H9 (cell line): ENCODE measurements at regions not wholly inside any gene's neighbourhood (a gene's known extent, or its start where the extent isn't known, plus 50 kb on each side); places are given as distances from the start of the nearest gene placed in this dataset.

Source experiments
- DNase-seq: peaks from one replicate; pipeline ENCODE4 v3.0.0-alpha.2; 2017
- H2AFZ ChIP-seq: one replicate; pipeline ENCODE4 v1.6.1; 2013; ENCODE audit warnings: mild to moderate bottlenecking, low read length, control low read depth, moderate library complexity
- H2AK5ac ChIP-seq: 2 replicates; pipeline ENCODE4 v1.6.1; 2013; ENCODE audit warnings: low read length, control low read depth, mixed read lengths; ENCODE audit not compliant: insufficient read length
- H2BK120ac ChIP-seq: one replicate; pipeline ENCODE4 v1.6.1; 2013; ENCODE audit warnings: low read depth, mild to moderate bottlenecking, low read length, control low read depth, inconsistent platforms; ENCODE audit not compliant: poor library complexity, severe bottlenecking
- H2BK12ac ChIP-seq: 2 replicates; pipeline ENCODE4 v1.6.1; 2013; ENCODE audit warnings: low read length, control low read depth, mixed read lengths, low read depth; ENCODE audit not compliant: insufficient read length
- H2BK15ac ChIP-seq: 2 replicates; pipeline ENCODE4 v1.6.1; 2013; ENCODE audit warnings: low read depth, low read length, control low read depth
- H2BK20ac ChIP-seq: one replicate; pipeline ENCODE4 v1.6.1; 2013; ENCODE audit warnings: low read depth, mild to moderate bottlenecking, low read length, control low read depth, inconsistent platforms; ENCODE audit not compliant: poor library complexity, severe bottlenecking
- H2BK5ac ChIP-seq: 2 replicates; pipeline ENCODE4 v1.6.1; 2013; ENCODE audit warnings: low read length, control low read depth, mixed read lengths; ENCODE audit not compliant: insufficient read length
- H3K14ac ChIP-seq: 2 replicates; pipeline ENCODE4 v1.6.1; 2013; ENCODE audit warnings: low read length, control low read depth; ENCODE audit not compliant: insufficient read depth
- H3K18ac ChIP-seq: 2 replicates; pipeline ENCODE4 v1.6.1; 2013; ENCODE audit warnings: low read depth, mild to moderate bottlenecking, mixed read lengths, low read length, control low read depth; ENCODE audit not compliant: insufficient read length
- H3K23ac ChIP-seq: 2 replicates; pipeline ENCODE4 v1.6.1; 2013; ENCODE audit warnings: low read length, control low read depth, mixed read lengths, low read depth; ENCODE audit not compliant: insufficient read length
- H3K23me2 ChIP-seq: 2 replicates; pipeline ENCODE4 v1.6.1; 2013; ENCODE audit warnings: low read depth, mild to moderate bottlenecking, mixed read lengths, low read length, control low read depth; ENCODE audit not compliant: insufficient read length, poor library complexity, severe bottlenecking
- H3K27ac ChIP-seq: 2 replicates; pipeline ENCODE4 v1.5.1; 2013; ENCODE audit warnings: low read length, control low read depth, mixed read lengths, low read depth; ENCODE audit not compliant: insufficient read length
- H3K27me3 ChIP-seq: 2 replicates; pipeline ENCODE4 v1.6.1; 2013; ENCODE audit warnings: low read length, control low read depth, inconsistent platforms; ENCODE audit not compliant: insufficient read depth
- H3K4ac ChIP-seq: 2 replicates; pipeline ENCODE4 v1.6.1; 2013; ENCODE audit warnings: low read depth, mild to moderate bottlenecking, control low read depth, inconsistent platforms, low read length, moderate library complexity
- H3K4me1 ChIP-seq: 2 replicates; pipeline ENCODE4 v1.6.1; 2013; ENCODE audit warnings: low read length, control low read depth, inconsistent platforms; ENCODE audit not compliant: insufficient read depth
- H3K4me2 ChIP-seq: 2 replicates; pipeline ENCODE4 v1.6.1; 2013; ENCODE audit warnings: low read length, control low read depth, mixed read lengths; ENCODE audit not compliant: insufficient read length, insufficient read depth
- H3K56ac ChIP-seq: 2 replicates; pipeline ENCODE4 v1.6.1; 2013; ENCODE audit warnings: low read depth, mild to moderate bottlenecking, mixed read lengths, low read length, control low read depth; ENCODE audit not compliant: insufficient read length
- H3K79me1 ChIP-seq: 2 replicates; pipeline ENCODE4 v1.6.1; 2013; ENCODE audit warnings: low read depth, mild to moderate bottlenecking, moderate library complexity, low read length, control low read depth, inconsistent platforms; ENCODE audit not compliant: insufficient read depth, poor library complexity, severe bottlenecking
- H3K79me2 ChIP-seq: 2 replicates; pipeline ENCODE4 v1.6.1; 2013; ENCODE audit warnings: low read length, control low read depth, inconsistent platforms; ENCODE audit not compliant: insufficient read depth
- H3K9ac ChIP-seq: 2 replicates; pipeline ENCODE4 v1.6.1; 2013; ENCODE audit warnings: low read length, control low read depth, mixed read lengths; ENCODE audit not compliant: insufficient read length; ENCODE audit errors: extremely low read depth
- H3K9me3 ChIP-seq: one replicate; pipeline ENCODE4 v1.6.1; 2013; ENCODE audit warnings: low read depth, low read length, inconsistent platforms; ENCODE audit not compliant: control insufficient read depth
- H3T11ph ChIP-seq: one replicate; pipeline ENCODE4 v1.6.1; 2013; ENCODE audit warnings: mild to moderate bottlenecking, low read length, control low read depth, inconsistent platforms
- H4K20me1 ChIP-seq: one replicate; pipeline ENCODE4 v1.6.1; 2013; ENCODE audit not compliant: control insufficient read depth, insufficient read length, insufficient read depth
- H4K5ac ChIP-seq: 2 replicates; pipeline ENCODE4 v1.6.1; 2013; ENCODE audit warnings: low read depth, mild to moderate bottlenecking, mixed read lengths, low read length, control low read depth; ENCODE audit not compliant: insufficient read length
- H4K8ac ChIP-seq: replicated peaks from 2 replicates; pipeline ENCODE4 v1.6.1; 2013; ENCODE audit warnings: low read length, control low read depth, mixed read lengths, low read depth; ENCODE audit not compliant: insufficient read length
- H4K91ac ChIP-seq: 2 replicates; pipeline ENCODE4 v1.6.1; 2013; ENCODE audit warnings: low read depth, mild to moderate bottlenecking, moderate library complexity, mixed read lengths, low read length, control low read depth; ENCODE audit not compliant: insufficient read length
- H3K27ac Mint-ChIP-seq, 3 experiments: 2 replicates in 2 of 3; 3 replicates in 1 of 3; pipeline ENCODE4 v1.8.0; 2020 to 2021; ENCODE audit warnings: mixed read lengths in 3 of 3, mild to moderate bottlenecking in 1 of 3, moderate library complexity in 1 of 3
- H3K27me3 Mint-ChIP-seq: 2 replicates; pipeline ENCODE4 v1.8.0; 2021; ENCODE audit warnings: low read depth, mild to moderate bottlenecking, moderate library complexity, mixed read lengths
- H3K36me3 Mint-ChIP-seq, 3 experiments: 2 replicates in 2 of 3; 3 replicates in 1 of 3; pipeline ENCODE4 v1.8.0; 2020 to 2021; ENCODE audit warnings: low read depth in 3 of 3, mixed read lengths in 3 of 3; ENCODE audit not compliant: insufficient read depth in 1 of 3
- H3K4me1 Mint-ChIP-seq, 2 experiments: 2 replicates each; pipeline ENCODE4 v1.8.0; 2020; ENCODE audit warnings: mixed read lengths in 2 of 2
- H3K4me3 Mint-ChIP-seq, 2 experiments: 2 replicates in 1 of 2; 3 replicates in 1 of 2; pipeline ENCODE4 v1.8.0; 2020 to 2021; ENCODE audit warnings: mild to moderate bottlenecking in 2 of 2, mixed read lengths in 2 of 2, moderate library complexity in 1 of 2
- H3K9me3 Mint-ChIP-seq, 2 experiments: 2 replicates in 1 of 2; 3 replicates in 1 of 2; pipeline ENCODE4 v1.8.0; 2020; ENCODE audit warnings: mild to moderate bottlenecking in 2 of 2, mixed read lengths in 2 of 2, moderate library complexity in 1 of 2
- CTCF ChIP-seq: fragments of 200-600 bp; sonication (generic); conservative IDR thresholded peaks from 3 replicates; pipeline ENCODE4 v1.8.0; 2021; ENCODE audit warnings: antibody characterized with exemption, mild to moderate bottlenecking
- WGBS: extraction: QIAGEN DNeasy Blood & Tissue Kit; methylation state at CpG from one replicate; pipeline ENCODE4 v1.1.7; 2013; ENCODE audit warnings: missing lambda C conversion rate, low lambda C conversion rate, mixed read lengths; ENCODE audit not compliant: insufficient read length; ENCODE audit errors: extremely low coverage; 5-methylcytosine and 5-hydroxymethylcytosine counted together

GRCh38 chr22:48241658-48242057 lies 1479.2 kb downstream of the TBC1D22A start:
- H3K36me3 Mint-ChIP-seq = no peaks in the 10 kb centered on the region; a peak in 1 of 7 replicates
- Histone ChIP-seq H3K56ac (no peak overlapping the region), H2BK15ac (no peak overlapping the region), H3K4ac (no peak overlapping the region), H3K23ac (no peak overlapping the region), H2BK12ac (no peak overlapping the region), H3K79me2 (no peaks in the 10 kb centered on the region), H3K79me1 (no peaks in the 10 kb centered on the region), H3T11ph (no peak overlapping the region), H3K14ac (no peak overlapping the region), H3K27ac (no peak overlapping the region), H3K4me2 (no peak overlapping the region), H4K8ac (no peak overlapping the region), H4K20me1 (no peaks in the 10 kb centered on the region), H3K18ac (no peak overlapping the region), H3K4me1 (no peaks in the 10 kb centered on the region; the same call in 1 of the 2 replicates), H2AFZ (no peak overlapping the region), H2BK120ac (no peak overlapping the region), H2AK5ac (no peak overlapping the region), H3K9me3 (no peaks in the 10 kb centered on the region), H2BK20ac (no peak overlapping the region), H3K9ac (no peak overlapping the region), H2BK5ac (no peak overlapping the region), H3K23me2 (no peaks in the 10 kb centered on the region), H4K5ac (no peak overlapping the region), H3K27me3 (no peaks in the 10 kb centered on the region), H4K91ac (no peak overlapping the region)
- WGBS = no CpG with 5 or more reads among the region's 16 CpGs
- peaks cover 54% of the 10 kb centered on the region for H3K27me3 Mint-ChIP-seq
- no peak overlapping the region for H3K27ac Mint-ChIP-seq
- no peaks in the 10 kb centered on the region; a peak in 3 of 5 replicates for H3K9me3 Mint-ChIP-seq
- H3K4me3 Mint-ChIP-seq = no peak overlapping the region
- TF ChIP-seq CTCF = no peak
- H3K4me1 Mint-ChIP-seq = peaks cover 22% of the 10 kb centered on the region in 2 experiments
- DNase-seq = peak; percentile 14
